Type B pancreatic cell (in vitro differentiated cells): ENCODE measurements at regions not wholly inside any gene's neighbourhood (a gene's known extent, or its start where the extent isn't known, plus 50 kb on each side); places are given as distances from the start of the nearest gene placed in this dataset.

Experiments
- DNase-seq: peaks from one replicate; pipeline ENCODE4 v3.0.0; 2021; ENCODE audit warnings: mixed read lengths; ENCODE audit not compliant: unreplicated experiment; ENCODE audit errors: extremely low spot score
- H3K27ac Mint-ChIP-seq: 2 replicates; pipeline ENCODE4 v1.8.0; 2021; ENCODE audit warnings: mild to moderate bottlenecking, mixed read lengths
- H3K27me3 Mint-ChIP-seq: 2 replicates; pipeline ENCODE4 v1.8.0; 2021; ENCODE audit warnings: mixed read lengths
- H3K36me3 Mint-ChIP-seq: 2 replicates; pipeline ENCODE4 v1.8.0; 2021; ENCODE audit warnings: mixed read lengths
- H3K4me1 Mint-ChIP-seq: one replicate; pipeline ENCODE4 v1.8.0; 2021; ENCODE audit warnings: mixed read lengths; ENCODE audit not compliant: unreplicated experiment
- H3K4me3 Mint-ChIP-seq: 2 replicates; pipeline ENCODE4 v1.8.0; 2021; ENCODE audit warnings: mild to moderate bottlenecking, mixed read lengths
- H3K9me3 Mint-ChIP-seq: 2 replicates; pipeline ENCODE4 v1.8.0; 2021; ENCODE audit warnings: mixed read lengths
- CTCF ChIP-seq: fragments of 200-600 bp; sonication (generic); conservative IDR thresholded peaks from 2 replicates; pipeline ENCODE4 v1.5.0; 2021; ENCODE audit warnings: antibody characterized with exemption, mild to moderate bottlenecking

- H3K27ac Mint-ChIP-seq: no peak overlapping the region
- DNase-seq: no peak
- no peaks in the 10 kb centered on the region for H3K4me1 Mint-ChIP-seq
- H3K36me3 Mint-ChIP-seq: peaks cover 4% of the 10 kb centered on the region
- peaks cover 6% of the 10 kb centered on the region for H3K9me3 Mint-ChIP-seq
- no peak for TF ChIP-seq CTCF
- no peak overlapping the region for H3K4me3 Mint-ChIP-seq
- no peaks in the 10 kb centered on the region for H3K27me3 Mint-ChIP-seq
Measured at GRCh38 chr5:35335752-35336151, 105.5 kb upstream of the PRLR start.

DNA sequence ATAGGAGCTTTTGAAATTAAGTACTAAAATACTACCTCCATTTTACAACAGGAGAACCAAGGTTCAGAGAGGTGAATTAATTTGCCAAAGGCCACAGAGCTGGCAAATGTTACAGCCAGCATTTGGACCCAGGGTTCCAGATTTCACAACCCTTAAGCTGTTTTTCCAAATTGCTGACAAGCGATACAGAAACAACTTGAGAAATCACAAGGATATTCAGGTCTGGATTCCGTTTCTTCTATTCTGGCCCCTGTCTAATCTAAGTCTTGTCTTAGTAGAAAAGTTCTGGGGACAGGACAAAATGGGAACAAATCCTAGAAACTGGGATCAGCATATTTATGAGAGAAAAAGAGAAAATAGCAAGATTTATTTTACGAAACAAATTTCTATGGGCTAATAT, 103.1 kb upstream of the PRLR start:
- H3K36me3 Mint-ChIP-seq: peaks cover 4% of the 10 kb centered on the region
- TF ChIP-seq CTCF: no peak
- H3K4me1 Mint-ChIP-seq: no peaks in the 10 kb centered on the region
- no peak overlapping the region for H3K27ac Mint-ChIP-seq
- H3K9me3 Mint-ChIP-seq: peaks cover 6% of the 10 kb centered on the region
- H3K4me3 Mint-ChIP-seq: no peak overlapping the region
- DNase-seq: no peak
- no peaks in the 10 kb centered on the region for H3K27me3 Mint-ChIP-seq

GRCh38 chr5:35331956-35332950, 102.0 kb upstream of the PRLR start:
- H3K36me3 Mint-ChIP-seq: no peaks in the 10 kb centered on the region
- DNase-seq: no peak
- TF ChIP-seq CTCF: no peak
- H3K4me3 Mint-ChIP-seq: no peak overlapping the region
- no peak overlapping the region for H3K27ac Mint-ChIP-seq
- no peaks in the 10 kb centered on the region for H3K9me3 Mint-ChIP-seq
- H3K4me1 Mint-ChIP-seq: no peaks in the 10 kb centered on the region
- no peaks in the 10 kb centered on the region for H3K27me3 Mint-ChIP-seq

- Mint-ChIP-seq H3K9me3 (no peaks in the 10 kb centered on the region), H3K36me3 (no peaks in the 10 kb centered on the region), H3K27me3 (no peaks in the 10 kb centered on the region), H3K4me3 (no peak overlapping the region), H3K27ac (no peak overlapping the region), H3K4me1 (no peaks in the 10 kb centered on the region)
- DNase-seq: no peak
- TF ChIP-seq CTCF: no peak
Measured at GRCh38 chr5:35325836-35326235, 95.5 kb upstream of the PRLR start.

- H3K4me1 Mint-ChIP-seq: peaks cover 6% of the 10 kb centered on the region
- no peaks in the 10 kb centered on the region for H3K9me3 Mint-ChIP-seq
- H3K27me3 Mint-ChIP-seq: no peaks in the 10 kb centered on the region
- no peak for DNase-seq
- H3K4me3 Mint-ChIP-seq: no peak overlapping the region
- no peaks in the 10 kb centered on the region for H3K36me3 Mint-ChIP-seq
- no peak overlapping the region for H3K27ac Mint-ChIP-seq
- no peak for TF ChIP-seq CTCF
Measured at GRCh38 chr5:35324679-35325078, 94.4 kb upstream of the PRLR start.
